MM.1S (cell line): ENCODE measurements at regions not wholly inside any gene's neighbourhood (a gene's known extent, or its start where the extent isn't known, plus 50 kb on each side); places are given as distances from the start of the nearest gene placed in this dataset.
"Not testable (repeated sequence)": the region's sequence is repeated elsewhere in the genome, so short reads cannot be mapped to it uniquely, and the experiment has no call there.

Experiments used
- DNase-seq: peaks from one replicate; pipeline ENCODE4 v3.0.0-alpha.2; 2015
- H2AFZ ChIP-seq: fragments of 300-600 bp; sonication (generic); 2 replicates; pipeline ENCODE4 v1.6.0; 2016; ENCODE audit warnings: antibody characterized with exemption, low read length
- H3F3A ChIP-seq: fragments of 300-600 bp; sonication (generic); 2 replicates; pipeline ENCODE4 v1.6.1; 2016; ENCODE audit warnings: mild to moderate bottlenecking, antibody characterized with exemption, low read length, moderate library complexity, mixed read lengths; ENCODE audit not compliant: insufficient read depth
- H3K27ac ChIP-seq: fragments of 300-600 bp; sonication (generic); 2 replicates; pipeline ENCODE4 v1.5.1; 2016; ENCODE audit warnings: mild to moderate bottlenecking, low read length
- H3K27me3 ChIP-seq: fragments of 300-600 bp; sonication (generic); replicated peaks from 2 replicates; pipeline ENCODE4 v1.6.0; 2016; ENCODE audit warnings: low read length; ENCODE audit not compliant: insufficient read depth
- H3K36me3 ChIP-seq: fragments of 300-600 bp; sonication (generic); replicated peaks from 2 replicates; pipeline ENCODE4 v1.6.1; 2016; ENCODE audit warnings: mild to moderate bottlenecking, low read length, mixed read lengths; ENCODE audit not compliant: insufficient read depth
- H3K4me1 ChIP-seq: fragments of 300-600 bp; sonication (generic); 2 replicates; pipeline ENCODE4 v1.6.1; 2016; ENCODE audit warnings: low read length, mixed read lengths
- H3K4me2 ChIP-seq: fragments of 300-600 bp; sonication (generic); 2 replicates; pipeline ENCODE4 v1.6.0; 2016; ENCODE audit warnings: low read depth, low read length
- H3K4me3 ChIP-seq: fragments of 300-600 bp; sonication (generic); 2 replicates; pipeline ENCODE4 v1.5.1; 2016; ENCODE audit warnings: low read length, mixed read lengths
- H3K79me2 ChIP-seq: fragments of 300-600 bp; sonication (generic); 2 replicates; pipeline ENCODE4 v1.6.1; 2016; ENCODE audit warnings: mixed run types, low read length, mixed read lengths
- H3K9ac ChIP-seq: fragments of 300-600 bp; sonication (generic); 2 replicates; pipeline ENCODE4 v1.6.1; 2016; ENCODE audit warnings: low read length, mixed read lengths
- H3K9me2 ChIP-seq: fragments of 300-600 bp; sonication (generic); replicated peaks from 2 replicates; pipeline ENCODE4 v1.6.1; 2016; ENCODE audit warnings: mild to moderate bottlenecking, low read length, mixed read lengths; ENCODE audit not compliant: insufficient read depth
- H3K9me3 ChIP-seq: fragments of 300-600 bp; sonication (generic); replicated peaks from 2 replicates; pipeline ENCODE4 v1.6.1; 2016; ENCODE audit warnings: mild to moderate bottlenecking, low read length, mixed read lengths; ENCODE audit not compliant: insufficient read depth
- H4K20me1 ChIP-seq: fragments of 300-600 bp; sonication (generic); 2 replicates; pipeline ENCODE4 v1.6.1; 2016; ENCODE audit warnings: mild to moderate bottlenecking, low read length, moderate library complexity, mixed read lengths; ENCODE audit not compliant: insufficient read depth
- CTCF ChIP-seq: fragments of 300-600 bp; sonication (generic); IDR thresholded peaks from 2 replicates; pipeline ENCODE4 v1.5.1; 2016; ENCODE audit warnings: antibody characterized with exemption, low read length, mixed read lengths
- EZH2 ChIP-seq: fragments of 300-600 bp; sonication (generic); optimal IDR thresholded peaks from 2 replicates; pipeline ENCODE3; 2017; ENCODE audit warnings: low read depth, mild to moderate bottlenecking, antibody characterized with exemption, low read length, mixed read lengths
- EZH2phosphoT487 ChIP-seq: fragments of 300-600 bp; sonication (generic); IDR thresholded peaks from 2 replicates; pipeline ENCODE4 v1.6.1; 2018; ENCODE audit warnings: antibody characterized with exemption, low read length

DNA sequence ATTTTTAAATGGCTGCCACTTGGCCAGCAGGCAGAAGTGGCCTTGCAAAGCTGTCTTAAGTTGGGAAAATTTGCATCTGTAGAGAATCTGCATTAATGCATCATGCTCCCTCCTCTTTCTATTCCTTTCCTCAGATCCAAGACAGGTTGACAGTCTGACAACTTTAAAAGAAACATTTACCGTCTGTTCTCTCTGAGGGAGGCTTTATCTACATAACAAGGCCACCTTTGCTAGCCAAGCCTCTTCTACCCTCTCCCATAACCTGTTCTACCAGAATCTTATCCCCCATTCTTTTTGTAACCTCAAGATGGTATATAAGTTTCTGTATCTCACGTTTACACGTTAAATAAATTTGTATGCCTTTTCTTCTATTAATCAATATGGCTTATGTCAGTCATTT is 271.9 kb downstream of the OSTF1 start:
- H3K9me2 ChIP-seq, result no peaks in the 10 kb centered on the region
- DNase-seq, result no peak
- no peak overlapping the region for H3K9ac ChIP-seq
- no peaks in the 10 kb centered on the region for H3K79me2 ChIP-seq
- H3K4me3 ChIP-seq, result no peak overlapping the region
- H3K36me3 ChIP-seq, result no peaks in the 10 kb centered on the region
- H3K4me2 ChIP-seq, result no peak overlapping the region
- H4K20me1 ChIP-seq, result no peaks in the 10 kb centered on the region
- no peak overlapping the region for H3K27ac ChIP-seq
- H3K9me3 ChIP-seq, result no peaks in the 10 kb centered on the region
- no peak overlapping the region for H2AFZ ChIP-seq
- H3F3A ChIP-seq, result no peaks in the 10 kb centered on the region
- H3K27me3 ChIP-seq, result no peaks in the 10 kb centered on the region
- TF ChIP-seq CTCF (no peak), EZH2phosphoT487 (no peak), EZH2 (no peak)
- no peaks in the 10 kb centered on the region for H3K4me1 ChIP-seq

GRCh38 chr9:75362446-75362845 is 274.1 kb downstream of the OSTF1 start:
- H3K9me2 ChIP-seq, H3K36me3 ChIP-seq, H3K27me3 ChIP-seq, H3K9me3 ChIP-seq, H3K79me2 ChIP-seq, H3F3A ChIP-seq, H4K20me1 ChIP-seq, H3K4me3 ChIP-seq, H3K4me2 ChIP-seq, H3K4me1 ChIP-seq, H3K27ac ChIP-seq, H3K9ac ChIP-seq, DNase-seq, H2AFZ ChIP-seq: not testable (repeated sequence)

GRCh38 chr9:75365196-75365595 is 276.9 kb downstream of the OSTF1 start:
- H3K4me1 ChIP-seq, result no peaks in the 10 kb centered on the region
- H3K4me2 ChIP-seq, result no peak overlapping the region
- no peaks in the 10 kb centered on the region for H3K79me2 ChIP-seq
- H2AFZ ChIP-seq, result no peak overlapping the region
- no peaks in the 10 kb centered on the region for H3K9me2 ChIP-seq
- TF ChIP-seq EZH2 (no peak), EZH2phosphoT487 (no peak), CTCF (no peak)
- H3K27ac ChIP-seq, result no peak overlapping the region
- H3K4me3 ChIP-seq, result no peak overlapping the region
- H4K20me1 ChIP-seq, result no peaks in the 10 kb centered on the region
- no peaks in the 10 kb centered on the region for H3K27me3 ChIP-seq
- DNase-seq, result no peak
- H3K9me3 ChIP-seq, result no peaks in the 10 kb centered on the region
- H3F3A ChIP-seq, result no peaks in the 10 kb centered on the region
- H3K9ac ChIP-seq, result no peak overlapping the region
- H3K36me3 ChIP-seq, result no peaks in the 10 kb centered on the region

DNA sequence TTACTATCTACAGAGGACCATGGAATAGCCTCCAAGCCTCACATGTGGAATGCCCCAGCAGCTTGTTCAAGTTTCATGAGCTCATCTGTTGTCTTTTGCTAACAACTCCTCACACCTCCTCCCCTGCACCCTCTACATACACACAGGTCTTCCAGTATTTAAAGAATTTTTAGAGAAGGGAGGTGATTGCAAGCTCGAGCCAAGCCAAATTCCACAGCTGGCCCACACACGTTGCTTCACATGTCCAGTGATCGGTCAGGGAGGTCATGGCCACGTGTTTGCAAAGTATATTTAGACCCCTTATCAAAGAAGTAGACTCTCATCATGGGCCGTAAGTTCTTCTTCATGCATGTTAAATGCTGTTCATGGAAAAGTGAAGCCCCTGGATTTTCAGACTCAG is 281.7 kb downstream of the OSTF1 start:
- no peaks in the 10 kb centered on the region for H3K27me3 ChIP-seq
- H3K9me3 ChIP-seq, result no peaks in the 10 kb centered on the region
- H3K9ac ChIP-seq, result no peak overlapping the region
- no peaks in the 10 kb centered on the region for H3K79me2 ChIP-seq
- H3K9me2 ChIP-seq, result no peaks in the 10 kb centered on the region
- H3K4me1 ChIP-seq, result no peaks in the 10 kb centered on the region
- no peaks in the 10 kb centered on the region for H4K20me1 ChIP-seq
- no peak for DNase-seq
- H3K4me2 ChIP-seq, result no peak overlapping the region
- no peaks in the 10 kb centered on the region for H3K36me3 ChIP-seq
- H2AFZ ChIP-seq, result no peak overlapping the region
- no peak overlapping the region for H3K27ac ChIP-seq
- no peak overlapping the region for H3K4me3 ChIP-seq
- TF ChIP-seq EZH2phosphoT487, result no peak
- no peak for TF ChIP-seq CTCF
- no peak for TF ChIP-seq EZH2
- no peaks in the 10 kb centered on the region for H3F3A ChIP-seq
